AG09319 (cell line): ENCODE measurements at regions not wholly inside any gene's neighbourhood (a gene's known extent, or its start where the extent isn't known, plus 50 kb on each side); places are given as distances from the start of the nearest gene placed in this dataset.
"Not testable (repeated sequence)": the region's sequence is repeated elsewhere in the genome, so short reads cannot be mapped to it uniquely, and the experiment has no call there.

Source experiments
- DNase-seq: peaks from one replicate; pipeline ENCODE4 v3.0.0-alpha.2; 2010; ENCODE audit warnings: low read depth; ENCODE audit errors: extremely low read depth
- CTCF ChIP-seq: IDR thresholded peaks from 2 replicates; pipeline ENCODE4 v1.5.1; 2011; ENCODE audit warnings: low read depth, mild to moderate bottlenecking, inconsistent platforms, low read length, moderate library complexity

- no peak for TF ChIP-seq CTCF
Observed at GRCh38 chr9:126063326-126063725, 263.3 kb upstream of the MVB12B start.

GRCh38 chr9:126066131-126066530 is 260.5 kb upstream of the MVB12B start:
- DNase-seq, result no peak
- TF ChIP-seq CTCF, result no peak

More at GRCh38 chr9:126063326-126063725, 263.3 kb upstream of the MVB12B start:
- DNase-seq, result no peak

GRCh38 chr9:126067031-126067734 is 259.4 kb upstream of the MVB12B start:
- no peak for DNase-seq
- TF ChIP-seq CTCF, result no peak

- no peak for DNase-seq
- TF ChIP-seq CTCF, result no peak
Observed at GRCh38 chr9:126068534-126069230, 257.9 kb upstream of the MVB12B start.

GRCh38 chr9:126069400-126069955 is 257.2 kb upstream of the MVB12B start:
- no peak for DNase-seq
- TF ChIP-seq CTCF, result no peak

GRCh38 chr9:126070058-126070655 is 256.5 kb upstream of the MVB12B start:
- TF ChIP-seq CTCF, result no peak
- DNase-seq, result no peak

- no peak for TF ChIP-seq CTCF
Observed at GRCh38 chr9:126071076-126071750, 255.4 kb upstream of the MVB12B start.

GRCh38 chr9:126077656-126078055 is 249.0 kb upstream of the MVB12B start:
- DNase-seq, result not testable (repeated sequence)

More at GRCh38 chr9:126071076-126071750, 255.4 kb upstream of the MVB12B start:
- DNase-seq, result no peak
